ENCODE measurements at regions not wholly inside any gene's neighbourhood (a gene's known extent, or its start where the extent isn't known, plus 50 kb on each side); places are given as distances from the start of the nearest gene placed in this dataset.

DNA sequence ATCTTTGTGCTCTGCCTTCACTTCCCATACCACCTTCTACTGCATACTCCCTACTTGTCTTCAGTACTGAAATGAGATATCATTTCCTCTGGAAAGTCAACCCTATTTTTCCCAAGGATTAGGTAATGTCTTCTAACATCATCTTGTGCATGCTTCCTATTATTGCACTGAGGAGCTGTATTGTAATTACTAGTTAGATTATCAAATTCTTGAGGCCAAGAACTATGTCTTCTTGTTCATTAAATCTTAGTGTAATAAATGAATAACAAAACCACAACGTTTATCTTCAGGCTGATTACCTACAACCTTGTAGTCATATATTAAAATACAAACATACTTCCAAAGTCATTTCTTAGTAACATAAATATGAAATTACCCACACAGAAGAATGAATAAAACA, 87.9 kb upstream of the POU5F2 start:
- TF ChIP-seq, protein P1, sequence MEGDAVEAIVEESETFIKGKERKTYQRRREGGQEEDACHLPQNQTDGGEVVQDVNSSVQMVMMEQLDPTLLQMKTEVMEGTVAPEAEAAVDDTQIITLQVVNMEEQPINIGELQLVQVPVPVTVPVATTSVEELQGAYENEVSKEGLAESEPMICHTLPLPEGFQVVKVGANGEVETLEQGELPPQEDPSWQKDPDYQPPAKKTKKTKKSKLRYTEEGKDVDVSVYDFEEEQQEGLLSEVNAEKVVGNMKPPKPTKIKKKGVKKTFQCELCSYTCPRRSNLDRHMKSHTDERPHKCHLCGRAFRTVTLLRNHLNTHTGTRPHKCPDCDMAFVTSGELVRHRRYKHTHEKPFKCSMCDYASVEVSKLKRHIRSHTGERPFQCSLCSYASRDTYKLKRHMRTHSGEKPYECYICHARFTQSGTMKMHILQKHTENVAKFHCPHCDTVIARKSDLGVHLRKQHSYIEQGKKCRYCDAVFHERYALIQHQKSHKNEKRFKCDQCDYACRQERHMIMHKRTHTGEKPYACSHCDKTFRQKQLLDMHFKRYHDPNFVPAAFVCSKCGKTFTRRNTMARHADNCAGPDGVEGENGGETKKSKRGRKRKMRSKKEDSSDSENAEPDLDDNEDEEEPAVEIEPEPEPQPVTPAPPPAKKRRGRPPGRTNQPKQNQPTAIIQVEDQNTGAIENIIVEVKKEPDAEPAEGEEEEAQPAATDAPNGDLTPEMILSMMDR (IDR thresholded peaks at IDR 0.05), result no peak
- H3K27ac ChIP-seq, result no peak overlapping the region
- no peak overlapping the region for H3K4me3 ChIP-seq
- DNase-seq (ENCODE audit: low spot score), result no peak

DNA sequence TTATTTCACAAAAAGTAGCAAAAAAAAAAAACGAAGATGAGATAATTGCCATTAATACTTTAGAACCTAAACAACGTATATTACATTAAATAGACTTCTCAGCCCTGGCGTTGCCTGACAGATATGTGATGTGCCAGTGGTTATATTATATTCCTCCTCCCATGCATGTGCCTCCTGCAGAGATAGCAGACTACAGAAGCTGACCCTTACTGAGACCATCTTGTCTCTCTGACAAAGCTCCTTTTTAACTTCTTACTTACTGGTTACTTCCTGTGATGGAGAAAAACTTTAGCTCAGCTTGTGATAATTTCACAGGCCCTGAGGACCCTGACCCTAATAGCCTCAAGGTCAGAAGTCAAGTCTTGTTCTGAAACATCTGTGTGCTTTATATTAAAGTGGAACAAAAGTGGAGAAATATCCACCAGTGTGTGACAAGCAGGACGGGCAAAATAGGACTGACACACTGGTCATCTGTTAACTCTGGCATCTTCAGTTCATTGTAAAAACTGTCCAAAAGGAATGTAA, 80.6 kb upstream of the POU5F2 start:
- TF ChIP-seq, protein P1 (IDR thresholded peaks at IDR 0.05), result no peak
- DNase-seq (ENCODE audit: low spot score), result no peak
- H3K27ac ChIP-seq, result no peak overlapping the region
- no peak overlapping the region for H3K4me3 ChIP-seq

DNA sequence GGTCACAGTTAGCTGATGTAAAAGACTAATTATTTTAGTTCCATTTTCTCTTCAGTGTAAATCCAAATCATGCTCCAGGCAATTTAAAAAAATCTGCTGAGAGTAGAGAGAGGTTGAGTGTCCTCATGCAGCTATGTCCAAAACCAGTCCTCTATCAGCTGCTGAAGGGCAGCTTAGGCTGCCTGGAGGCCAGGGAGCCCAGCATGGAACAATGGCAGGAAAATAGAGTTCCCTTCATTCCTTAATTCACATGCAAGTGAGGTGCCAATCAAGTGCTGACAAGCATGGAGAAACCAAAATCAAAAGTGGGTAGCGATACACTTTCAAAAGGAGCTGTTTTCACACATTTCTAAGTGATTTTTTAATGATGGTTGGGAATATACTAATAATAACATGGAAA, 78.3 kb upstream of the POU5F2 start:
- no peak for DNase-seq (ENCODE audit: low spot score)
- TF ChIP-seq, protein P1 (IDR thresholded peaks at IDR 0.05), result no peak
- Histone ChIP-seq H3K27ac (no peak overlapping the region), H3K4me3 (no peak overlapping the region)

DNA sequence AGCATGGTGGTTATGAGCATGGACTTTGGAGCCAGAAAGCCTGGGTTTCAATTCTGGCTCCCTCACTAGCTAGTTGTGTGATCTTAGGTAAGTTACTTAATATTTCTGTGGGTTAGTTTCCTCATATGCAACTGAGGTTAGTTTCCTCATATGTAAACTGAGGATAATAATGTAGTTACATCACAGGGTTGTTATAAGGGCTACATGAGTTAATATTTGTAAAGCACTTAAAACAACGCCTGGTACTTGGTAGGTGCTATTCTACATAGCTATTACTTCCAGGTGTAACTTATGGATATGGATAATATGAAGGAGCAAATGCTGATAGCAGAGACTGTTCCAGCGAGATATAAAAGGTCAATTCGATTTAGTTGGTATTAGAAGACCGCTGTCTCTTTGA, 69.4 kb upstream of the POU5F2 start:
- TF ChIP-seq, protein P1 (IDR thresholded peaks at IDR 0.05), result no peak
- H3K4me3 ChIP-seq, result no peak overlapping the region
- no peak for DNase-seq (ENCODE audit: low spot score)
- no peak overlapping the region for H3K27ac ChIP-seq

DNA sequence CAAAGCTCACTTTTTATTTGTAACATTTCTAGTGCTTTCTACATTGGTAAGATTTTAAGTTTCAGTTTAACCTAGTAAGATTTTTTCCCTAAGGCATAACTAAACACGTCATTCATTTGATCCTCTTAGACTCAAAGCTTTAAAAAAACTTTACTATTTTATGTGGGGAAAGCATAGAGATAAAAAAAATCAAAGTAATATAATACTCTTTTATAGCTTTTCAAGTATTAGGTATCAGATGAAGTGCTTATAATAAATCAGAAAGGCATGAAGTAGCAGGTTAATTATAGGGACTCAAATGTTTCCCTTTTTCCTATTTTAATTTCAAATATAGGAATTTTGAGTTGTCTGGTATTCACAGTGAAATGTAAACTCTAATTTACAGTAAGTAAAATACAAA, 68.0 kb upstream of the POU5F2 start:
- TF ChIP-seq, protein P1 (IDR thresholded peaks at IDR 0.05), result no peak
- H3K4me3 ChIP-seq, result no peak overlapping the region
- no peak for DNase-seq (ENCODE audit: low spot score)
- H3K27ac ChIP-seq, result no peak overlapping the region

DNA sequence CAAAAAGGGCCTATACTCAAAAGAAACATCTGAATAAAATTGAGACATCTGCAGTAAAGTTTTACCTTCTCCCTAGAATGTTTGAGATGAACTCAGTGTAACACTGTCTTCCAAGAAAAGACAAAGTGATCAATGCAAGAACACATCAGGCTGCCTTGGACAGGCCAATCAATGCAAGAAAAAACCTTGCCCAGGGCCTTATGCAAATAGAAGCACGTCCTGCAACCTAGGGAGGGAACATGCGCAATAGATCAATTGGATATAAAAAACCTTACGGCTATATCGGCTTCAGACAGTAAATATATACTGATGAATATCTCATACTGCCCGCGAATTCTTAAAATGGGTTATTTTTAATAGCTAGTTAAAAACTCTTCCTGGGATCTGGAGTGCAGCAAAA, 66.4 kb upstream of the POU5F2 start:
- TF ChIP-seq, protein P1 (IDR thresholded peaks at IDR 0.05), result no peak
- no peak for DNase-seq (ENCODE audit: low spot score)
- Histone ChIP-seq H3K4me3 (no peak overlapping the region), H3K27ac (no peak overlapping the region)

DNA sequence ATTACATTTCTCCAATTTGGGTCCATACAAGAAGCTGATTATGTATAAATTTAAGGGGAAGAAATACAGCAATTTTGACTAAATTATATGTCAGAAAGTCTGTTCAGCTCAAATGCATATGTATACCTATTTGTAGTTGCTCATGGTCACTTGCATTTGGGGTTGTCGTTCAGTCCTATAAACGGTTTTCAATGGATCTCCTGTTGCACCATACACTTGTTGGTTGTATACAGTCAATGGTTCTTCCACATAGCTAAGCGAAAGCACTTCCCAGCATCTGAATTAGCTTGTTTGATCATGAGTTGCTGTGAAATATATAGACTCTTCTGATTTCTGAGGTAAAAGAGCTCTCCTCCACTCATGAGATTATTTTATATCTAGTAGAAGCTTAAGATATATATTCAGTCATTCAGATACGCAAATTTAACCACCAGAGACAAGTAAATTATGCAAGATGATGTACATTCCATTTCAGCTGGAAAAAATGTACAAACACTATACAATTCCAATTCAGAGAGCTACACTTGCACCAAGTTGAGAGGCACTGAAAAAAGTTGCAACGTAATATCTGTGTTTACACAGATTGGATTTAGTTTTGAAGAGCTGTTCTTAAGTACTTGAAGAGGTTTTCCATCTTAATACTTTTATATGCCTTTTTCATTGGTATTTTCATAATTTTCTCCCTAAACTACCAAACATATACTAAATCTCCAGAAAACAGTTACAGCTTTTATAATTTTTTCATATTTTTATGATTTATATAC, 64.4 kb upstream of the POU5F2 start:
- Histone ChIP-seq H3K4me3 (no peak overlapping the region), H3K27ac (no peak overlapping the region)
- DNase-seq (ENCODE audit: low spot score), result no peak
- TF ChIP-seq, protein P1 (IDR thresholded peaks at IDR 0.05), result no peak
